MCF 10A (cell line): ENCODE measurements at regions not wholly inside any gene's neighbourhood (a gene's known extent, or its start where the extent isn't known, plus 50 kb on each side); places are given as distances from the start of the nearest gene placed in this dataset.

Source experiments
- BruUV-seq: library from RNA; stranded (reverse); fragments of 400-500 nt; replicated peaks from 2 replicates; lab custom pipeline; 2021; lab: Mats Ljungman, UMichigan
- CTCF ChIA-PET: fragments of 300-600 bp; sonication (Branson Sonifier 250); formaldehyde crosslinking; extraction: SDS; loops from one replicate; lab custom pipeline; 2021; ENCODE audit warnings: antibody characterized with exemption, inconsistent platforms; lab: Yijun Ruan, JAX
- POLR2A ChIA-PET: fragments of 300-600, 350-650 bp; sonication (Branson Sonifier 250); formaldehyde crosslinking; extraction: SDS; loops from one replicate; lab custom pipeline; 2020; ENCODE audit warnings: antibody characterized with exemption, inconsistent platforms; lab: Yijun Ruan, JAX
- DNase-seq: peaks from one replicate; pipeline ENCODE4 v3.0.0-alpha.2; 2018; ENCODE audit not compliant: unreplicated experiment
- H3K27ac Mint-ChIP-seq: one replicate; pipeline ENCODE4 v1.8.0; 2022; ENCODE audit warnings: mild to moderate bottlenecking, low read depth, mixed read lengths; ENCODE audit not compliant: unreplicated experiment
- H3K27me3 Mint-ChIP-seq: one replicate; pipeline ENCODE4 v1.8.0; 2022; ENCODE audit warnings: mixed read lengths; ENCODE audit not compliant: insufficient read depth, unreplicated experiment
- H3K36me3 Mint-ChIP-seq: one replicate; pipeline ENCODE4 v1.8.0; 2022; ENCODE audit warnings: mild to moderate bottlenecking, moderate library complexity, mixed read lengths; ENCODE audit not compliant: insufficient read depth, unreplicated experiment
- H3K4me1 Mint-ChIP-seq: one replicate; pipeline ENCODE4 v1.8.0; 2022; ENCODE audit warnings: mixed read lengths; ENCODE audit not compliant: insufficient read depth, unreplicated experiment
- H3K4me3 Mint-ChIP-seq: one replicate; pipeline ENCODE4 v1.8.0; 2022; ENCODE audit warnings: mild to moderate bottlenecking, moderate library complexity, mixed read lengths; ENCODE audit not compliant: unreplicated experiment
- H3K9me3 Mint-ChIP-seq: one replicate; pipeline ENCODE4 v1.8.0; 2022; ENCODE audit warnings: mixed read lengths; ENCODE audit not compliant: unreplicated experiment
- CTCF ChIP-seq: fragments of 200-600 bp; IDR thresholded peaks from one replicate; pipeline ENCODE4 v1.8.0; 2022; ENCODE audit warnings: antibody characterized with exemption, mild to moderate bottlenecking; ENCODE audit not compliant: unreplicated experiment
- intact Hi-C: fragments of 100-400 bp; cut with micrococcal nuclease; formaldehyde crosslinking; loops from 2 replicates; pipeline ENCODE4 v1.14.1; 2022

- no peak overlapping the region for H3K27ac Mint-ChIP-seq
- H3K4me3 Mint-ChIP-seq: no peak overlapping the region
- H3K36me3 Mint-ChIP-seq: no peaks in the 10 kb centered on the region
- H3K4me1 Mint-ChIP-seq: no peaks in the 10 kb centered on the region
- CTCF ChIA-PET: no interaction called here
- no peak for TF ChIP-seq CTCF
- no peak for DNase-seq
- no peaks in the 10 kb centered on the region for H3K27me3 Mint-ChIP-seq
- no TSS peak for BruUV-seq
- intact Hi-C loops: no loop called here
- POLR2A ChIA-PET: interaction anchor here (0.6 kb wide), 1 partner anchor 29 kb away, joined by 3 read pairs; no protein-coding TSS in a partner anchor
- peaks cover 7% of the 10 kb centered on the region for H3K9me3 Mint-ChIP-seq
Measured at GRCh38 chr5:61748651-61749050, 416.6 kb downstream of the ZSWIM6 start.

- no peak for TF ChIP-seq CTCF
- H3K9me3 Mint-ChIP-seq: peaks cover 7% of the 10 kb centered on the region
- BruUV-seq: no TSS peak
- no peaks in the 10 kb centered on the region for H3K36me3 Mint-ChIP-seq
- H3K27ac Mint-ChIP-seq: no peak overlapping the region
- no peak overlapping the region for H3K4me3 Mint-ChIP-seq
- no peaks in the 10 kb centered on the region for H3K4me1 Mint-ChIP-seq
- H3K27me3 Mint-ChIP-seq: no peaks in the 10 kb centered on the region
- intact Hi-C loops: no loop called here
- POLR2A ChIA-PET: interaction anchor here (0.6 to 1.4 kb wide), 2 partner anchors 11 to 51 kb away, joined by 3 read pairs; no protein-coding TSS in a partner anchor
- DNase-seq: no peak
- CTCF ChIA-PET: no interaction called here
Measured at GRCh38 chr5:61752588-61752987, 420.5 kb downstream of the ZSWIM6 start.

- Mint-ChIP-seq H3K4me3 (no peak overlapping the region), H3K27ac (no peak overlapping the region), H3K9me3 (peaks cover 5% of the 10 kb centered on the region), H3K4me1 (no peaks in the 10 kb centered on the region), H3K36me3 (no peaks in the 10 kb centered on the region), H3K27me3 (no peaks in the 10 kb centered on the region)
- intact Hi-C loops: no loop called here
- CTCF ChIA-PET: interaction anchor here (1.3 kb wide), 1 partner anchor 13 kb away, joined by 7 read pairs; no protein-coding TSS in a partner anchor
- DNase-seq: no peak
- POLR2A ChIA-PET: interaction anchor here (0.6 to 1.5 kb wide), 3 partner anchors 10 to 455 kb away, joined by 3 to 4 read pairs (median 3); no protein-coding TSS in a partner anchor
- BruUV-seq: no TSS peak
- no peak for TF ChIP-seq CTCF
Measured at GRCh38 chr5:61754792-61755191, 422.7 kb downstream of the ZSWIM6 start.

- no peak for TF ChIP-seq CTCF
- intact Hi-C loops: no loop called here
- H3K4me3 Mint-ChIP-seq: no peak overlapping the region
- CTCF ChIA-PET: interaction anchor here (1.3 kb wide), 1 partner anchor 12 kb away, joined by 7 read pairs; no protein-coding TSS in a partner anchor
- no peak for DNase-seq
- no peaks in the 10 kb centered on the region for H3K4me1 Mint-ChIP-seq
- H3K9me3 Mint-ChIP-seq: no peaks in the 10 kb centered on the region
- no peaks in the 10 kb centered on the region for H3K27me3 Mint-ChIP-seq
- no peak overlapping the region for H3K27ac Mint-ChIP-seq
- no peaks in the 10 kb centered on the region for H3K36me3 Mint-ChIP-seq
- BruUV-seq: no TSS peak
- POLR2A ChIA-PET: interaction anchor here (0.7 to 1.5 kb wide), 2 partner anchors 9 to 456 kb away, joined by 3 to 4 read pairs; no protein-coding TSS in a partner anchor
Measured at GRCh38 chr5:61755726-61756222, 423.7 kb downstream of the ZSWIM6 start.
